Neural progenitor cell (in vitro differentiated cells): ENCODE measurements at regions not wholly inside any gene's neighbourhood (a gene's known extent, or its start where the extent isn't known, plus 50 kb on each side); places are given as distances from the start of the nearest gene placed in this dataset.

Source experiments
- DNase-seq: peaks from one replicate; pipeline ENCODE4 v3.0.0-alpha.2; 2016; ENCODE audit warnings: low spot score
- H2AFZ ChIP-seq: fragments of 200-600 bp; sonication (generic); replicated peaks from 2 replicates; pipeline ENCODE4 v1.6.1; 2016; ENCODE audit warnings: antibody characterized with exemption
- H3F3A ChIP-seq: fragments of 200-600 bp; sonication (generic); 2 replicates; pipeline ENCODE4 v1.6.1; 2016; ENCODE audit warnings: antibody characterized with exemption, low read depth
- H3K27ac ChIP-seq: fragments of 200-600 bp; sonication (generic); 2 replicates; pipeline ENCODE4 v1.5.1; 2016; ENCODE audit warnings: mild to moderate bottlenecking
- H3K27me3 ChIP-seq: fragments of 200-600 bp; sonication (generic); 2 replicates; pipeline ENCODE4 v1.6.1; 2016; ENCODE audit warnings: mild to moderate bottlenecking, moderate library complexity
- H3K36me3 ChIP-seq: fragments of 200-600 bp; sonication (generic); 2 replicates; pipeline ENCODE4 v1.5.1; 2016
- H3K4me1 ChIP-seq: fragments of 200-600 bp; sonication (generic); 2 replicates; pipeline ENCODE4 v1.6.1; 2016; ENCODE audit warnings: mixed run types
- H3K4me2 ChIP-seq: fragments of 200-600 bp; sonication (generic); 2 replicates; pipeline ENCODE4 v1.6.1; 2016
- H3K4me3 ChIP-seq: fragments of 200-600 bp; sonication (generic); 2 replicates; pipeline ENCODE4 v1.5.1; 2016
- H3K79me2 ChIP-seq: fragments of 200-600 bp; sonication (generic); 2 replicates; pipeline ENCODE4 v1.6.1; 2016; ENCODE audit warnings: low read depth
- H3K9ac ChIP-seq: fragments of 200-600 bp; sonication (generic); 2 replicates; pipeline ENCODE4 v1.6.1; 2016
- H3K9me3 ChIP-seq: fragments of 200-600 bp; sonication (generic); 2 replicates; pipeline ENCODE4 v1.5.1; 2016; ENCODE audit warnings: low read depth
- H4K20me1 ChIP-seq: fragments of 200-600 bp; sonication (generic); 2 replicates; pipeline ENCODE4 v1.6.1; 2016; ENCODE audit warnings: low read depth
- H3K27ac Mint-ChIP-seq: 3 replicates; pipeline ENCODE4 v1.8.0; 2021; ENCODE audit warnings: mixed read lengths
- H3K27me3 Mint-ChIP-seq: 2 replicates; pipeline ENCODE4 v1.8.0; 2022; ENCODE audit warnings: low read depth, mild to moderate bottlenecking, inconsistent platforms, moderate library complexity, mixed read lengths; ENCODE audit not compliant: insufficient read depth
- H3K36me3 Mint-ChIP-seq: 3 replicates; pipeline ENCODE4 v1.8.0; 2021; ENCODE audit warnings: mixed read lengths
- H3K4me1 Mint-ChIP-seq: 3 replicates; pipeline ENCODE4 v1.8.0; 2021; ENCODE audit warnings: mixed read lengths
- H3K4me3 Mint-ChIP-seq: 3 replicates; pipeline ENCODE4 v1.8.0; 2021; ENCODE audit warnings: mild to moderate bottlenecking, moderate library complexity, mixed read lengths
- H3K9me3 Mint-ChIP-seq: 3 replicates; pipeline ENCODE4 v1.8.0; 2020; ENCODE audit warnings: mixed read lengths
- EZH2 ChIP-seq: fragments of 200-600 bp; sonication (generic); IDR thresholded peaks from 2 replicates; pipeline ENCODE4 v1.6.1; 2017; ENCODE audit warnings: antibody characterized with exemption, mild to moderate bottlenecking, moderate library complexity
- EZH2phosphoT487 ChIP-seq: fragments of 200-600 bp; sonication (generic); IDR thresholded peaks from 2 replicates; pipeline ENCODE4 v1.6.1; 2017; ENCODE audit warnings: antibody characterized with exemption
- TF ChIP-seq, protein P1 (sequence below): fragments of 200-600 bp; sonication (generic); IDR thresholded peaks from 2 replicates; pipeline ENCODE4 v1.5.1; 2017; ENCODE audit warnings: antibody characterized with exemption, mild to moderate bottlenecking

DNA sequence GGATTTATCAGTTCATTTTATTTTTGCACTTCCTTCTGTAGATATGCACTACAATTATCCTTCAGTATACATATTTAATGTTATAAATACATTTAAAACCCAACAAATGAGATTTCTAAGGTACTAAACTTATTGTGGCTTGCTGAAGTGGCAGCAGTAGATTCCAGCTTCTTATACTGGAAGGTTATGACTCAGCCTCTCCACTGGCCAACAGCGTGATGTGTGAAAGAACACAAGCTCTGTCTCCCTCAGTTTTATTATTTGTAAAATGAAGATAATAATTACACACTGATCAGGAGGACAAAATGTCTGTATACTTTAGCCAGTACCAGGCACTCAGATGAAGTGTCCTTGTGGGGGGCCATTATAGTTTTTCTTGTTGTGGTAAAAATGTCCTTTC lies 1147.1 kb downstream of the CNTNAP5 start:
- Histone ChIP-seq H3K27me3 (no peaks in the 10 kb centered on the region), H3K4me3 (no peak overlapping the region), H4K20me1 (no peaks in the 10 kb centered on the region), H3F3A (no peaks in the 10 kb centered on the region), H3K9me3 (no peaks in the 10 kb centered on the region), H2AFZ (no peak overlapping the region), H3K4me1 (no peaks in the 10 kb centered on the region), H3K9ac (no peak overlapping the region), H3K36me3 (no peaks in the 10 kb centered on the region), H3K27ac (no peak overlapping the region), H3K4me2 (no peak overlapping the region), H3K79me2 (no peaks in the 10 kb centered on the region)
- Mint-ChIP-seq H3K36me3 (no peaks in the 10 kb centered on the region), H3K4me3 (no peak overlapping the region), H3K9me3 (no peaks in the 10 kb centered on the region), H3K27ac (no peak overlapping the region), H3K27me3 (peaks cover 4% of the 10 kb centered on the region), H3K4me1 (no peaks in the 10 kb centered on the region)
- DNase-seq = no peak
- no peak for TF ChIP-seq EZH2
- TF ChIP-seq, protein P1, sequence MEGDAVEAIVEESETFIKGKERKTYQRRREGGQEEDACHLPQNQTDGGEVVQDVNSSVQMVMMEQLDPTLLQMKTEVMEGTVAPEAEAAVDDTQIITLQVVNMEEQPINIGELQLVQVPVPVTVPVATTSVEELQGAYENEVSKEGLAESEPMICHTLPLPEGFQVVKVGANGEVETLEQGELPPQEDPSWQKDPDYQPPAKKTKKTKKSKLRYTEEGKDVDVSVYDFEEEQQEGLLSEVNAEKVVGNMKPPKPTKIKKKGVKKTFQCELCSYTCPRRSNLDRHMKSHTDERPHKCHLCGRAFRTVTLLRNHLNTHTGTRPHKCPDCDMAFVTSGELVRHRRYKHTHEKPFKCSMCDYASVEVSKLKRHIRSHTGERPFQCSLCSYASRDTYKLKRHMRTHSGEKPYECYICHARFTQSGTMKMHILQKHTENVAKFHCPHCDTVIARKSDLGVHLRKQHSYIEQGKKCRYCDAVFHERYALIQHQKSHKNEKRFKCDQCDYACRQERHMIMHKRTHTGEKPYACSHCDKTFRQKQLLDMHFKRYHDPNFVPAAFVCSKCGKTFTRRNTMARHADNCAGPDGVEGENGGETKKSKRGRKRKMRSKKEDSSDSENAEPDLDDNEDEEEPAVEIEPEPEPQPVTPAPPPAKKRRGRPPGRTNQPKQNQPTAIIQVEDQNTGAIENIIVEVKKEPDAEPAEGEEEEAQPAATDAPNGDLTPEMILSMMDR = no peak
- no peak for TF ChIP-seq EZH2phosphoT487

DNA sequence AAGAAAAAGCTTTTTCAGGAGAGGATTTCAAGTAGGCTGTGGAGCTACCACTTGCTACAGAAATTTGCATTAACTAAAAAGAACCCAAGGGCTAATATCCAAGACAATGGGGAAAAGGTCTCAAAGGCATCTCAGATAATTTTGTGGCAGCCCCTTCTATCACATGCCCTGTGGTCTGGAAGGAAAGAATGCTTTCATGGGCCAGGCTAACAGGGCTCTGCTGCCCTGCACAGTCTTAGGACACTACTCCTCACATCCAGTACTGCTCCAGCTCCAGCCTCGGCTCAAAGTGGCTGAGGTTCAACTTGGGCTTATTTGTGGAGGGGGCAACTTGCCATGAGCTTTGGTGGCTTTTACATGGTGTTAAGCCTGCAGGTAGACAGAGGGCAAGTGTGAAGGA lies 1150.3 kb downstream of the CNTNAP5 start:
- peaks cover 4% of the 10 kb centered on the region for H3K27me3 Mint-ChIP-seq
- H3K36me3 ChIP-seq = no peaks in the 10 kb centered on the region
- no peak overlapping the region for H3K4me3 ChIP-seq
- H3K4me1 Mint-ChIP-seq = no peaks in the 10 kb centered on the region
- H3K9ac ChIP-seq = no peak overlapping the region
- H3K27me3 ChIP-seq = no peaks in the 10 kb centered on the region
- H3K27ac ChIP-seq = no peak overlapping the region
- no peak overlapping the region for H2AFZ ChIP-seq
- H4K20me1 ChIP-seq = no peaks in the 10 kb centered on the region
- no peaks in the 10 kb centered on the region for H3K36me3 Mint-ChIP-seq
- H3K9me3 ChIP-seq = no peaks in the 10 kb centered on the region
- H3F3A ChIP-seq = no peaks in the 10 kb centered on the region
- H3K27ac Mint-ChIP-seq = no peak overlapping the region
- H3K4me1 ChIP-seq = no peaks in the 10 kb centered on the region
- no peaks in the 10 kb centered on the region for H3K79me2 ChIP-seq
- no peak for TF ChIP-seq EZH2
- TF ChIP-seq, protein P1 = no peak
- TF ChIP-seq EZH2phosphoT487 = no peak
- H3K4me3 Mint-ChIP-seq = no peak overlapping the region
- no peak for DNase-seq
- no peak overlapping the region for H3K4me2 ChIP-seq
- no peaks in the 10 kb centered on the region for H3K9me3 Mint-ChIP-seq

DNA sequence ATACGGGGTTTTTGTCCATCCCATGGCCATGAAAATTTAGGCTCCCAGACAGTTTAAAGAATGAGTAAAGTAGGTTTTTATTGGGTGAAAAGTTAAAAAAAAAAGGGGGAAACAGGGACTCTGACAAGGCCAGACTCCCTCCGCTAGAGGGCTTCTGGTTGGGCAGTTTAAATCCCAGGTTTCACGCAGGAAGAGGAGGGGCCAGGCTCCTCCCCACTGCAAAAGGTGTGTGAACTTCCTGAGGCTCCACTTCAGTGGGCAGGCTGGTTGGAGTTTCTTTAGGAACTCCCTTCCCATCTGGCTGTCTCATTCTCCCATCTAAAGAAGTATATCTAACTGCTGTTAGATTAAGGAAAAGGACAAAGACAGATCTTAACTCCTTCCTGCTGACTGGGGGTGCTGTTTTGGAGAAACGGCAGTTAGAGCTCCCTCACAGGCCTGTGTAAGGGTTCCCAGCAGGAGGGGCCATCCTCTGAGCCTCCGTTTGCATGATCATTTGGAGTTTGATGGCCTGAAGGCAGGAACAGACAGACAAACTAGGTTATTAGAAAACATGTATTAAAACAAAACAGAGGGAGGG lies 1160.7 kb downstream of the CNTNAP5 start:
- DNase-seq = no peak
- no peak overlapping the region for H3K9ac ChIP-seq
- H3K4me1 ChIP-seq = no peaks in the 10 kb centered on the region

More for the DNA sequence above, 1160.7 kb downstream of the CNTNAP5 start:
- Mint-ChIP-seq H3K4me3 (no peak overlapping the region), H3K27me3 (no peaks in the 10 kb centered on the region), H3K36me3 (no peaks in the 10 kb centered on the region), H3K9me3 (no peaks in the 10 kb centered on the region), H3K4me1 (no peaks in the 10 kb centered on the region), H3K27ac (no peak overlapping the region)
- H3K4me3 ChIP-seq = no peak overlapping the region
- H3K4me2 ChIP-seq = no peak overlapping the region
- H4K20me1 ChIP-seq = no peaks in the 10 kb centered on the region
- no peaks in the 10 kb centered on the region for H3K9me3 ChIP-seq
- peak overlapping the region; percentile 79 for H2AFZ ChIP-seq
- H3K79me2 ChIP-seq = no peaks in the 10 kb centered on the region
- H3K36me3 ChIP-seq = no peaks in the 10 kb centered on the region
- TF ChIP-seq EZH2 = no peak
- TF ChIP-seq, protein P1 = no peak
- no peak for TF ChIP-seq EZH2phosphoT487
- no peaks in the 10 kb centered on the region for H3F3A ChIP-seq
- H3K27ac ChIP-seq = no peak overlapping the region
- H3K27me3 ChIP-seq = no peaks in the 10 kb centered on the region
